Endothelial cell of umbilical vein (primary cell): ENCODE measurements at regions not wholly inside any gene's neighbourhood (a gene's known extent, or its start where the extent isn't known, plus 50 kb on each side); places are given as distances from the start of the nearest gene placed in this dataset.

Experiments used
- BruUV-seq: library from RNA; stranded (reverse); fragments of 400-500 nt; replicated peaks from 2 replicates; lab custom pipeline; 2021; lab: Mats Ljungman, UMichigan
- CTCF ChIA-PET: fragments of 300-600, 350-600 bp; sonication (Branson Sonifier 250); formaldehyde crosslinking; loops from one replicate; lab custom pipeline; 2021; ENCODE audit warnings: antibody characterized with exemption, inconsistent platforms; lab: Charles Lee
- POLR2A ChIA-PET: fragments of 300-600, 350-600 bp; sonication (Branson Sonifier 250); formaldehyde crosslinking; loops from one replicate; lab custom pipeline; 2021; ENCODE audit warnings: antibody characterized with exemption, inconsistent platforms; lab: Charles Lee
- DNase-seq: peaks from one replicate; pipeline ENCODE4 v3.0.0-alpha.2; 2011; ENCODE audit warnings: low read depth, low spot score
- FAIRE-seq: peaks from 2 replicates; lab custom pipeline; 2011; peaks lifted over from hg19 to GRCh38; lab: Jason Lieb, UNC
- H2AFZ ChIP-seq: 2 replicates; pipeline ENCODE4 v1.6.0; 2012; ENCODE audit warnings: low read depth, low read length, control low read depth, inconsistent platforms
- H3K27ac ChIP-seq: 2 replicates; pipeline ENCODE4 v1.5.1; 2011; ENCODE audit warnings: low read depth, mild to moderate bottlenecking, control low read depth, low read length, moderate library complexity; ENCODE audit not compliant: insufficient read depth
- H3K27me3 ChIP-seq, 2 experiments: 2 replicates each; pipeline versions ENCODE4 v1.6.0 to v1.6.1; 2011; ENCODE audit warnings: low read length in 2 of 2, mixed read lengths in 1 of 2; ENCODE audit not compliant: control insufficient read depth in 2 of 2, insufficient read depth in 2 of 2
- H3K36me3 ChIP-seq, 2 experiments: 2 replicates in 1 of 2; 3 replicates in 1 of 2; pipeline ENCODE4 v1.5.1; 2011; ENCODE audit warnings: low read length in 2 of 2, mild to moderate bottlenecking in 1 of 2, moderate library complexity in 1 of 2; ENCODE audit not compliant: control insufficient read depth in 2 of 2, insufficient read depth in 2 of 2; ENCODE audit errors: extremely low read depth in 1 of 2
- H3K4me1 ChIP-seq: 3 replicates; pipeline ENCODE4 v1.5.1; 2011; ENCODE audit warnings: mild to moderate bottlenecking, low read length; ENCODE audit not compliant: control insufficient read depth, insufficient read depth; ENCODE audit errors: extremely low read depth
- H3K4me2 ChIP-seq: 2 replicates; pipeline ENCODE4 v1.6.1; 2011; ENCODE audit warnings: low read length, control low read depth, mixed read lengths; ENCODE audit not compliant: insufficient read depth
- H3K4me3 ChIP-seq, 3 experiments: fragments of 200-600 bp in 1 of 3; sonication (generic), shearing (Covaris generic) in 1 of 3; replicated peaks in 1 of 3; 2 replicates each; pipeline ENCODE4 v1.5.1; 2011 to 2016; ENCODE audit warnings: control low read depth in 3 of 3, low read length in 3 of 3, mild to moderate bottlenecking in 2 of 3, inconsistent platforms in 1 of 3, low read depth in 1 of 3, moderate library complexity in 1 of 3; ENCODE audit not compliant: insufficient read depth in 1 of 3
- H3K79me2 ChIP-seq: 2 replicates; pipeline ENCODE4 v1.6.0; 2012; ENCODE audit warnings: low read length, inconsistent platforms; ENCODE audit not compliant: control insufficient read depth, insufficient read depth
- H3K9ac ChIP-seq: replicated peaks from 2 replicates; pipeline ENCODE3; 2011; ENCODE audit warnings: low read length, control low read depth; ENCODE audit not compliant: insufficient read depth; ENCODE audit errors: extremely low read depth
- H3K9me1 ChIP-seq: replicated peaks from 3 replicates; pipeline ENCODE4 v1.6.0; 2011; ENCODE audit warnings: mild to moderate bottlenecking, low read length; ENCODE audit not compliant: control insufficient read depth, insufficient read depth; ENCODE audit errors: extremely low read depth
- H3K9me3 ChIP-seq: replicated peaks from 2 replicates; pipeline ENCODE4 v1.5.1; 2012; ENCODE audit warnings: low read length, inconsistent platforms; ENCODE audit not compliant: control insufficient read depth, insufficient read depth
- H4K20me1 ChIP-seq: replicated peaks from 2 replicates; pipeline ENCODE3; 2011; ENCODE audit warnings: mild to moderate bottlenecking, low read length; ENCODE audit not compliant: control insufficient read depth, insufficient read depth; ENCODE audit errors: extremely low read depth
- EZH2 ChIP-seq: IDR thresholded peaks from 2 replicates; pipeline ENCODE4 v1.6.1; 2012; ENCODE audit warnings: borderline replicate concordance, low read depth, mild to moderate bottlenecking, moderate library complexity, low read length, inconsistent platforms; ENCODE audit not compliant: severe bottlenecking
- FOS ChIP-seq: IDR thresholded peaks from 2 replicates; pipeline ENCODE4 v1.6.1; 2011; ENCODE audit warnings: mild to moderate bottlenecking, low read length, moderate library complexity, borderline replicate concordance; ENCODE audit not compliant: insufficient read depth
- GATA2 ChIP-seq: IDR thresholded peaks from 2 replicates; pipeline ENCODE4 v1.7.0; 2011; ENCODE audit warnings: low read depth, mild to moderate bottlenecking, moderate library complexity, mixed read lengths, low read length; ENCODE audit not compliant: insufficient read length, insufficient read depth
- JUN ChIP-seq: IDR thresholded peaks from 2 replicates; pipeline ENCODE4 v1.6.1; 2011; ENCODE audit warnings: borderline replicate concordance, low read depth; ENCODE audit not compliant: insufficient read length, insufficient read depth
- MYC ChIP-seq: IDR thresholded peaks from one replicate; pipeline ENCODE4 v1.6.1; 2011; ENCODE audit warnings: mild to moderate bottlenecking, low read depth, low read length
- POLR2A ChIP-seq: IDR thresholded peaks from 2 replicates; pipeline ENCODE4 v1.6.1; 2012; ENCODE audit warnings: low read depth, mild to moderate bottlenecking, control low read depth, low read length
- POLR2AphosphoS5 ChIP-seq: IDR thresholded peaks from 2 replicates; pipeline ENCODE4 v1.6.1; 2012; ENCODE audit warnings: low read depth, mild to moderate bottlenecking, control low read depth, low read length, moderate library complexity; ENCODE audit not compliant: insufficient read depth
- dilution Hi-C: fragments of 300-500 bp; cut with MboI; formaldehyde crosslinking; loops from one replicate; pipeline ENCODE4 v1.15.0; 2019; ENCODE audit warnings: low sequenced_read_pairs; ENCODE audit not compliant: extremely low pct_ligation_motif_present
- intact Hi-C: fragments of 100-400 bp; cut with micrococcal nuclease; formaldehyde crosslinking; loops from one replicate; pipeline ENCODE4 v1.10.0; 2022
- TF ChIP-seq, protein P1 (sequence below), 2 donors: IDR thresholded peaks; 1 replicate in 1 of 2; 2 replicates in 1 of 2; pipeline ENCODE4 v1.5.1; 2011; ENCODE audit warnings: low read length in 2 of 2, mild to moderate bottlenecking in 2 of 2, moderate library complexity in 2 of 2, control low read depth in 1 of 2, inconsistent platforms in 1 of 2, low read depth in 1 of 2; ENCODE audit not compliant: insufficient read depth in 1 of 2; ENCODE audit errors: extremely low read depth in 1 of 2
- TF ChIP-seq, protein P2 (sequence below): IDR thresholded peaks from 2 replicates; pipeline ENCODE4 v1.6.1; 2011; ENCODE audit not compliant: insufficient read depth, insufficient read length

DNA sequence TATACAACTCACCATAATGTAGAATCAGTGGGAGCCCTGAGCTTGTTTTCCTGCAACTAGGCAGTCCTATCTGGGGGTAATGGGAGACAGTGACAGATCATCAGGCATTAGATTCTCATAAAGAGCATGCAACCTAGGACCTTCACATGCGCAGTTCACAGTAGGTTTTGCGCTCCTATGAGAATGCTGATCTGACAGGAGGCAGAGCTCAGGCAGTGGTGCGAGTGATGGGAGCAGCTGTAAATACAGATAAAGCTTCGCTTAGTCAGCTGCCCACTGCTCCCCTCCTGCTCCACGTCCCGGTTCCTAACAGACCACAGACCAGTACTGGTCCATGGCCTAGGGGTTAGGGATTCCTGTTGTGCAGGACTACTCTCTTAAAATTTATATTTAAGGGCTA, 255.3 kb upstream of the POU3F3 start:
- no peak for FAIRE-seq

DNA sequence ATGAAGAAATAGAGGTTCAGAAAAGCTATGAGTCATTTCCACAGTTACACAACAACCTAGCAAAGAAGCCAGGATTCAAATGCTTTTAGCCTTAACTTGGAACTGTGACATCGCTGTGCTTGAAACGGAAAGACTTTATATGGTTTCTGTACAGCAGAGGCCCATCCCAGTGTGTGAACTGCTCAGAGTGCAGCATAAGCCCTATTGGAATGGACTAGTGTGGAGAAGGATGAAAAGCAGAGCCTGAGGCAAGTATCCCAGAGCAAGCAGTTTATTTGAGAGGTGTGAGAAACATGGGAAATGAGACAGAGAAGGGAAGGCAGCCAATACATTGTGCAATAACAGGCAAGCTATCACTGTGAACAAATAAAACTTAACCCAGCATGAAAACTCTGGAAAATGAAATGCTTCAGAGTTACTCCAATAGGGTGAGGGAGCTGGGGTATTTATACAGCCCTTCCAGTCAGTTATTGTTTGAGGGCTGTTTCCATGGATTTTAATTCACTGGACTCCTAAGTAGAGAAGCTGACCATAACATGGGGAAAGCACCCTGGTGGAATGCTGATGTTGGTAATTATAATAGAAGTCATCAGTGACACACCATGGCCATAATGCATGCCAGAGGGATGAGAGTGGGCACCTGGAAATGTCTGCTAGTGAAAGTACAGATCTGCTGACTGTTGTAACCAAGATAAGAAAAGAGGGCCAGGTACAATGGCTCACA, 254.0 kb upstream of the POU3F3 start:
- H2AFZ ChIP-seq, result no peak overlapping the region
- BruUV-seq, result no TSS peak
- H3K9me3 ChIP-seq, result peaks cover 5% of the 10 kb centered on the region
- H3K79me2 ChIP-seq, result no peaks in the 10 kb centered on the region
- ChIA-PET POLR2A (no interaction called here), CTCF (no interaction called here)
- TF ChIP-seq FOS (no peak), EZH2 (no peak), POLR2AphosphoS5 (no peak), POLR2A (no peak), JUN (no peak), GATA2 (no peak), MYC (no peak)
- TF ChIP-seq, protein P1, sequence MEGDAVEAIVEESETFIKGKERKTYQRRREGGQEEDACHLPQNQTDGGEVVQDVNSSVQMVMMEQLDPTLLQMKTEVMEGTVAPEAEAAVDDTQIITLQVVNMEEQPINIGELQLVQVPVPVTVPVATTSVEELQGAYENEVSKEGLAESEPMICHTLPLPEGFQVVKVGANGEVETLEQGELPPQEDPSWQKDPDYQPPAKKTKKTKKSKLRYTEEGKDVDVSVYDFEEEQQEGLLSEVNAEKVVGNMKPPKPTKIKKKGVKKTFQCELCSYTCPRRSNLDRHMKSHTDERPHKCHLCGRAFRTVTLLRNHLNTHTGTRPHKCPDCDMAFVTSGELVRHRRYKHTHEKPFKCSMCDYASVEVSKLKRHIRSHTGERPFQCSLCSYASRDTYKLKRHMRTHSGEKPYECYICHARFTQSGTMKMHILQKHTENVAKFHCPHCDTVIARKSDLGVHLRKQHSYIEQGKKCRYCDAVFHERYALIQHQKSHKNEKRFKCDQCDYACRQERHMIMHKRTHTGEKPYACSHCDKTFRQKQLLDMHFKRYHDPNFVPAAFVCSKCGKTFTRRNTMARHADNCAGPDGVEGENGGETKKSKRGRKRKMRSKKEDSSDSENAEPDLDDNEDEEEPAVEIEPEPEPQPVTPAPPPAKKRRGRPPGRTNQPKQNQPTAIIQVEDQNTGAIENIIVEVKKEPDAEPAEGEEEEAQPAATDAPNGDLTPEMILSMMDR (IDR thresholded peaks at IDR 0.05; ENCODE audit: extremely low read depth in 1 of 2, insufficient read depth in 1 of 2, low read depth in 1 of 2, low read length in 2 of 2), result no peak
- TF ChIP-seq, protein P2, sequence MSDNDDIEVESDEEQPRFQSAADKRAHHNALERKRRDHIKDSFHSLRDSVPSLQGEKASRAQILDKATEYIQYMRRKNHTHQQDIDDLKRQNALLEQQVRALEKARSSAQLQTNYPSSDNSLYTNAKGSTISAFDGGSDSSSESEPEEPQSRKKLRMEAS, result no peak
- no peaks in the 10 kb centered on the region for H3K9me1 ChIP-seq
- DNase-seq (no peak), FAIRE-seq (no peak)
- H3K27me3 ChIP-seq, result no peaks in the 10 kb centered on the region
- dilution Hi-C loops, result no loop called here
- H4K20me1 ChIP-seq, result no peaks in the 10 kb centered on the region
- intact Hi-C loops, result no loop called here
- no peak overlapping the region for H3K9ac ChIP-seq
- H3K27ac ChIP-seq, result no peak overlapping the region
- no peaks in the 10 kb centered on the region for H3K36me3 ChIP-seq
- no peak overlapping the region for H3K4me2 ChIP-seq
- H3K4me3 ChIP-seq, result no peak overlapping the region
- H3K4me1 ChIP-seq, result no peaks in the 10 kb centered on the region

More for the DNA sequence above, 255.3 kb upstream of the POU3F3 start:
- no peaks in the 10 kb centered on the region for H3K9me1 ChIP-seq
- no peaks in the 10 kb centered on the region for H3K36me3 ChIP-seq
- no peak overlapping the region for H3K4me3 ChIP-seq
- H3K9me3 ChIP-seq, result peaks cover 5% of the 10 kb centered on the region
- no peaks in the 10 kb centered on the region for H4K20me1 ChIP-seq
- H2AFZ ChIP-seq, result no peak overlapping the region
- dilution Hi-C loops (no loop called here), intact Hi-C loops (no loop called here)
- H3K4me1 ChIP-seq, result no peaks in the 10 kb centered on the region
- H3K4me2 ChIP-seq, result no peak overlapping the region
- ChIA-PET POLR2A (no interaction called here), CTCF (no interaction called here)
- H3K9ac ChIP-seq, result no peak overlapping the region
- H3K79me2 ChIP-seq, result no peaks in the 10 kb centered on the region
- no TSS peak for BruUV-seq
- no peak overlapping the region for H3K27ac ChIP-seq
- no peaks in the 10 kb centered on the region for H3K27me3 ChIP-seq
- TF ChIP-seq JUN, result no peak
- TF ChIP-seq POLR2A, result no peak
- no peak for TF ChIP-seq MYC
- TF ChIP-seq GATA2, result no peak
- TF ChIP-seq EZH2, result no peak
- no peak for TF ChIP-seq POLR2AphosphoS5
- DNase-seq, result no peak
